ENCODE measurements at regions not wholly inside any gene's neighbourhood (a gene's known extent, or its start where the extent isn't known, plus 50 kb on each side); places are given as distances from the start of the nearest gene placed in this dataset.

- H3K36me3 Mint-ChIP-seq = no peaks in the 10 kb centered on the region
- TF ChIP-seq CTCF (IDR thresholded peaks at IDR 0.05) = no peak
- Histone ChIP-seq H3K4me3 (replicated peaks in 1 of 3; ENCODE audit: low read depth in 2 of 3, low read length in 3 of 3) (no peak overlapping the region), H3K4me2 (replicated peaks; ENCODE audit: extremely low read depth, low read length, poor library complexity, severe bottlenecking) (no peak overlapping the region), H3K4me1 (ENCODE audit: control insufficient read depth in 1 of 2, insufficient read depth in 2 of 2, low read length in 2 of 2) (no peaks in the 10 kb centered on the region), H3K36me3 (replicated peaks in 1 of 2; ENCODE audit: control insufficient read depth in 1 of 2, insufficient read depth in 2 of 2, low read length in 2 of 2) (no peaks in the 10 kb centered on the region), H3K27me3 (ENCODE audit: control insufficient read depth in 2 of 2, insufficient read depth in 2 of 2, low read length in 2 of 2) (no peaks in the 10 kb centered on the region), H3K9me3 (replicated peaks in 1 of 2; ENCODE audit: control insufficient read depth in 1 of 2, insufficient read depth in 1 of 2, low read length in 2 of 2) (no peaks in the 10 kb centered on the region), H4K20me1 (ENCODE audit: insufficient read depth, low read length) (no peaks in the 10 kb centered on the region), H3K9ac (ENCODE audit: insufficient read depth, low read length, poor library complexity, severe bottlenecking) (no peak overlapping the region), H3K79me2 (ENCODE audit: insufficient read depth, low read length) (no peaks in the 10 kb centered on the region), H3K27ac (ENCODE audit: low read depth in 1 of 2, low read length in 2 of 2) (no peak overlapping the region), H2AFZ (ENCODE audit: insufficient read depth, low read depth, low read length, poor library complexity, severe bottlenecking) (no peak overlapping the region)
- H3K4me1 Mint-ChIP-seq = no peaks in the 10 kb centered on the region
- no peak for DNase-seq
- intact Hi-C loops (cut with micrococcal nuclease) = no loop called here
- H3K27me3 Mint-ChIP-seq (ENCODE audit: low read depth in 3 of 3) = no peaks in the 10 kb centered on the region
- H3K9me3 Mint-ChIP-seq = peaks cover 0 to 2% (median 0%) of the 10 kb centered on the region in 7 donors
- H3K27ac Mint-ChIP-seq = no peak overlapping the region
- WGBS (ENCODE audit: insufficient coverage) = no CpG with 5 or more reads among the region's 2 CpGs
- H3K4me3 Mint-ChIP-seq = no peak overlapping the region
These were observed 468.3 kb downstream of the PCDH18 start for GRCh38 chr4:137063961-137064360.

GRCh38 chr4:137043184-137043583 lies 489.1 kb downstream of the PCDH18 start:
- H3K9ac ChIP-seq (ENCODE audit: insufficient read depth, low read length, poor library complexity, severe bottlenecking) = no peak overlapping the region
- TF ChIP-seq CTCF (IDR thresholded peaks at IDR 0.05) = no peak
- intact Hi-C loops (cut with micrococcal nuclease) = no loop called here

More at GRCh38 chr4:137043184-137043583, 489.1 kb downstream of the PCDH18 start:
- H3K27ac Mint-ChIP-seq = no peak overlapping the region
- H2AFZ ChIP-seq (ENCODE audit: insufficient read depth, low read depth, low read length, poor library complexity, severe bottlenecking) = no peak overlapping the region
- WGBS (ENCODE audit: insufficient coverage) = no CpG with 5 or more reads among the region's 2 CpGs
- H3K9me3 Mint-ChIP-seq = no peaks in the 10 kb centered on the region
- H3K4me3 Mint-ChIP-seq = no peak overlapping the region
- no peaks in the 10 kb centered on the region for H4K20me1 ChIP-seq (ENCODE audit: insufficient read depth, low read length)
- H3K27me3 Mint-ChIP-seq (ENCODE audit: low read depth in 3 of 3) = no peaks in the 10 kb centered on the region
- no peak overlapping the region for H3K27ac ChIP-seq (ENCODE audit: low read depth in 1 of 2, low read length in 2 of 2)
- H3K79me2 ChIP-seq (ENCODE audit: insufficient read depth, low read length) = no peaks in the 10 kb centered on the region
- H3K36me3 Mint-ChIP-seq = no peaks in the 10 kb centered on the region
- H3K9me3 ChIP-seq (replicated peaks in 1 of 2; ENCODE audit: control insufficient read depth in 1 of 2, insufficient read depth in 1 of 2, low read length in 2 of 2) = no peaks in the 10 kb centered on the region
- no peaks in the 10 kb centered on the region for H3K4me1 ChIP-seq (ENCODE audit: control insufficient read depth in 1 of 2, insufficient read depth in 2 of 2, low read length in 2 of 2)
- H3K4me1 Mint-ChIP-seq = no peaks in the 10 kb centered on the region
- no peaks in the 10 kb centered on the region for H3K36me3 ChIP-seq (replicated peaks in 1 of 2; ENCODE audit: control insufficient read depth in 1 of 2, insufficient read depth in 2 of 2, low read length in 2 of 2)
- no peak overlapping the region for H3K4me2 ChIP-seq (replicated peaks; ENCODE audit: extremely low read depth, low read length, poor library complexity, severe bottlenecking)
- DNase-seq = no peak
- H3K27me3 ChIP-seq (ENCODE audit: control insufficient read depth in 2 of 2, insufficient read depth in 2 of 2, low read length in 2 of 2) = no peaks in the 10 kb centered on the region
- no peak overlapping the region for H3K4me3 ChIP-seq (replicated peaks in 1 of 3; ENCODE audit: low read depth in 2 of 3, low read length in 3 of 3)
